ENCODE measurements at regions not wholly inside any gene's neighbourhood (a gene's known extent, or its start where the extent isn't known, plus 50 kb on each side); places are given as distances from the start of the nearest gene placed in this dataset.

DNA sequence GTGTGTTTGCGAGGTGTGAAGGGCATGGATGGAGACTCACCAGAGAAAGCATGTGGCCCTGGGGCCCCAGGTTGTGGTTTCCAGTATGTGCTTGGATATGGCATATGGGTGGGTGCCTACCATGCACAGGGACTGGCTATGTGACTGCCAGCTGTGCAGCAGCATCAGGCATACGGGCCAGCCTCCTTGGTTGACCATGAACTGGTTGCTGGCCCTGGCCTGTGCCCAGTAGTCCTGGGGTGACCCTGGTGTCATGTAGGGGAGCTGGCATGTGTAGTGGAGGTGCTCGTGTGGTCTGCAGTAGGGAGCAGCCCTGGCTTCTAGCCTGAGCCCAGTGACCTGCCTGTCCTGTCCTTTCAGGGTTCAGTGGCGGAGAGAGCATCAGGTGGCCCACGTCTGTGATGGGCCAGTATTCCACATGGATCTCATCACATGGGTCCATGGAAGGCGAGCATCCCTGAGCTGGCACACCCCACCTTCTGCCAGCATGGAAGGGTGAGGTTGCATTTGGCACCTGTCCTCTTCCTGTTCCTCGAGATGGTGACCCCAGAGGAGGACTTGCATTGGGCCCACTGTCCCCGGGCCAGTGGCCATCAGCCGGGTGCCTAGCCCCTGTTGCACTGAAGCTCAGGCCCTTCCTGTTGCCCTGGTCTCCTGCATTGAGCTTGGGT lies 228.9 kb downstream of the SNRPN start:
- DNase-seq, result no peak

DNA sequence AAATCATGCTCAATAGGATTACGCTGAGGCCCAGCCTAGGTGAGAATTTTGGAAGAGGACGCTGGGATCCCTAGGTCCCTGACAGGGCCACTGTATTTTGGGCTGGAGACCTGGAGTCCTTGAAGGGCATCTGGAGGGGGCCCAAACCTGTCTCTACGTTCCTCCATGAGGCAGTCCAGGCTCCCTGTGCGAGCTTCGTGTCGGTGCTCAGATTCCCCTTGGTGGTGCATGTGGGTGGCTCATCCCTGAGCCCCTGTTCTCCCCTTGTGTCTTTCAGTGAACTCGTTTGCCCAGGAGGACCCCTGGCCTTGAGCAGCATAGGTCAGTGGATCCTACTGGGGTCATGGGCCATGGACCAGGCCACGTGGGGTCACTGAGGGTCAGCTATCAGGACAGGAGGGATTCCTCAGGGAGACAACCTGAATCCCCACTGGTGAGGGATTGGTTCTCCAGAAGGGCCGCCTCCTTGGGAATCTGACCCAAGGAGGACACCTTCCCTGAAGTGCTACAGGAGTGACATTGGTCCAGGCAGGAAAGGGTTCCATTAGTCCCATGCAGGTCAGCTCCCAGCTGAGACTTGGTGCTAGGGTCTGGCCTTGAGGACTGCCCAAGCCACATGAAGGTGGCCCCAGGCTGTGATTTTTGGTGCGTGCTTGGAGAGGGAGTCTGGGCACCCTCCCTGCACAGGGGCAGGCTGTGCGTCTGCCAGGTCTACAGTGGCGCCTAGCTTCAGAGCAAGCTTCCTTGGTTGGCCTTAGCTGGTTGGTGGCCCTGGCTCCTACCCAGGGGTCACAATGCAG lies 229.8 kb downstream of the SNRPN start:
- DNase-seq, result no peak

DNA sequence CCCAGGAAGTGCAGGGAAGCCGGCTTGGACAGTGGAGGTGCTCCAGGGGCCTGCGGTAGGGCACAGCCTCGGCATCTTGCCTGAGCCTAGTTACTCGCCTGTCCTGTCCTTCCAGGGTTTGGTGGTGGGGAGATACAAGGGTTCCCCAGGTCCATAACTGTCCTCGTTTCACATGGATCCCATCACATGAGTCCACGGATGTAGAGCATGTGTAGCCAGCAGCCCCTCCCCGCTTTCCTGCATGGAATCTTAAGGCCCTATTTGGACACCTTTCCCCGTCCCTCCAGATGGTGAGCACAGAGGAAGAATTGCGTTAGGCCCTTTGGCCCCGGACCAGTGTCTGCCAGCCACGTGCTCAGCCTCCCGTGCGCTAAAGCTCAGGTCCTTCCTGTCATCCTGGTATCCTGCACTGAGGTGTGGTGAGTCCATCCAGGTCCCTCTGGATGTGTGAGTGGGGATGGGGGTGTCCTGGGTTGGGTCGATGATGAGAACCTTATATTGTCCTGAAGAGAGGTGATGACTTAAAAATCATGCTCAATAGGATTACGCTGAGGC lies 230.4 kb downstream of the SNRPN start:
- no peak for DNase-seq

DNA sequence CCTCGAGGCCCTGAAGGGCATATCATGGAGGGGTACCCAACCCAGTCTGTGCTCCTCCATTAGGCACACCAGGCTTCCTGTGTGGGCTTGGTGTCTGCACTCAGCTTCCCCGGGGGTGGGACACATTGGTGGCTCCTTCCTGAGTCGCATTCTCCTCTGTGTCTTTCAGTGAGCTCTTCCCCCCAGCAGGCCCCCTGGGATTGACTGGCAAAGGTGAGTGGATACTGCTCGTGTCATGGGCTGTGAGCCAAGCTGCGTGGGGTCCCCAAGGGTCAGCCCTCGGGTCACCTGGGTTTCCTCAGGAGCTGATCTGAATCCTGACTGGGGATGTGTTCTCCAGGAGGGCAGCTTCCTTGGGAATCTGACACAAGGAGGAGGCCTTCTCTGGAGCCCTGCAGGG lies 231.0 kb downstream of the SNRPN start:
- DNase-seq, result no peak

DNA sequence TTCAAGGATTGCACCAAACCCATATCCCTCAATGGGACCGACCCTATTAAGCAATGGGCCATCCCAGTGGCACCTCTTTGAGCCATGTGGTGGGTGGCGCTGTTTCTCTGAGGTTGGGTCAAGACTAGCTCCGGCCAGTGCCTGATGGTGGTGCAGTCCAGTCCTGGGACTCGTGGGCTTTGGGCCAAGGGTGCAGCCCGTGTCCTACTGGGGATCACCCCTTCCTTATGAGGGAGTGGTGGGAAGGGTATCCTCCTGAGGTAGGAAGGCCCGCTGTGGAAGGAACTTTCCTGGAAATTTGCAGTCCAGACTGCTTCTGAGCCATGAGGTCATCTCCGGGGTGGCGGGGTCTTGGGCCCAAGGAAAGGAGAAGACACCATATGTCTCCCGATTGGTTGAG lies 231.6 kb downstream of the SNRPN start:
- no peak for DNase-seq

DNA sequence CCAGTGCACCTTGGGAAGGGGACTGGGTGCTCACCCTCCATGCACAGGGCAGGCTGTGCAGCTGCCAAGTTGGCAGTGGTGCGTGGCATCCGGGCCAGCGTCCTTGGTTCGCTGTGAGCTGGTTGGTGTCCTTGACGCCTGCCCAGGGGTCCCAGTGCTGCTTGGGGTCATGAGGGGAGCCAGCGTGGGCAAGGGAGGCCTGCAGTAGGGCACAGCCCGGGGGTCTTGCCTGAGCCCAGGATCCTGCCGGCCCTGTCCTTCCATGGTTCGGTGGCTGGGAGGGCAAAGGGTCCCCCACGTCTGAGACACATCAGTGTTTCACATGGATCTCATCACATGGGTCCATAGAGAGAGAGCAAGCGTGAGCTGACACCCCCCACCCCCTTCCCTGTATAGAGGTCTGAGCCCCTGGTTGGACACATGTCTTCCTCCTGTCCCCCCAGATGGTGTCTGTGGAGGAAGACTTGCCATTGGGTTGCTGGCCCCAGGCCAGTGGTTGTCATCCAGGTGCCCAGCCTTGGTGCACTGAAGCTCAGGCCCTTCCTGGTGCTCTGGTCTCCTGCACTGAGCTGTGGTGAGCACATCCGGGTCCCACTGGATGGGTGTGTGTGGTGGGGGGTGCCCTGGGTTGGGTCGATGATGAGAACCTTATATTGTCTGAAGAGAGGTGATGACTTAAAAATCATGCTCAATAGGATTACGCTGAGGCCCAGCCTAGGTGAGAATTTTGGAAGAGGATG lies 232.3 kb downstream of the SNRPN start:
- DNase-seq, result no peak

DNA sequence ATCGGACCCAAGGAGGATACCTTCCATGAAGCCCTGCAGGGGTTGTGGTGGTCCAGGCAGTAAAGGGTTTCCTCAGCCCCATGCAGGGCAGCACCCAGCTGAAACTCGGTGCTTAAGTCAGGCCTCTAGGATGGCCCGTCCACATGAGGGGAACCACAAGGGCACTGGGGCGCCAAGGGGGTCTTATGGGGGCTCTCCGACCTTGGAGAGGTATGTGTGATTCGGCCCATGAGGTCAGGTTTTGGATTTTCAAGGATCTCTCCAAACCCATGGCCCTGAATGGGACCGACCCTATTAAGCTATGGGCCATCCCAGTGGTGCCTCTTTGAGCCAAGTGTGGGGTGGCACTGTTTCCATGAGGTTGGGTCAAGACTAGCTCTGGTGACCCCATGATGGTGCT lies 233.3 kb downstream of the SNRPN start:
- no peak for DNase-seq

DNA sequence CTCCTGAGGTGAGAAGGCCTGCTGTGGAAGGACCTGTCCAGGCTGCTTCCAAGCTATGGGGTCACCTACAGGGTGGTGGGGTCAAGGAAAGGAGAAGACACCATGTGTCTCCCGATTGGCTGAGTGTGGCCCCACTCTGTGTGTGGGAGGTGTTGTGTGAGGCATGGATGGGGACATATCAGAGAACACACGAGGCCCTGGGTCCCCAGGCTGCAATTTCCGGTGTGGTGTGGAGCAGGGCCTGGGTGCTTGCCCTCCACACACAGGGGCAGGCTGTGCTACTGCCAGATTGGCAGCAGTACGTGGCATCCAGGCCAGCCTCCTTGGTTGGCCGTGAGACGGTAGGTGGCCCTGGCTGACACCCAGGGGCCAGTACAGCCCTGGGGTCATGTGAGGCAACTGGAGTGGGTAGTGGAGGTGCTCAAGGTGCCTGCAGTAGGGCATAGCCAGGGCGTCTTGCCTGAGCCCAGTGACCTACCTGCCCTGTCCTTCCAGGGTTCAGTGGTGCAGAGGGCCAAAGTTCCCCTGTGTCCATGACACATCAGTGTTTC lies 233.8 kb downstream of the SNRPN start:
- no peak for DNase-seq

DNA sequence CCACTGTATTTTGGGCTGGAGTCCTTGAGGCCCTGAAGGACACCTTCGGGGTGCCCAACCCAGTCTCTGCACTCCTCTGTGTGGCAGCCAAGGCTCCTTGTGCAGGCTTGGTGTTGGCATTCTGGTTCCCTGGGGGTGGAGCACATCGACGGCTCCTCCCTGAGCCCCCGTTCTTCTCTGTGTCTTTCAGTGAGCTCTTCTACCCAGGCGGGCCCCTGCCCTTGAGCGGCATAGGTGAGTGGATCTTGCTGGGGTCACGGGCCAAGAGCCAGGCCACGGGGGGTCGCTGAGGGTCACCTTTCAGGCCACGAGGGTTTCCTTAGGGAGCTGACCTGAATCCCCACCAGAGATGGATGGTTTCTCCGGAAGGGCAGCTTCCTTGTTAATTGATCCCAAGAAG lies 234.8 kb downstream of the SNRPN start:
- no peak for DNase-seq

DNA sequence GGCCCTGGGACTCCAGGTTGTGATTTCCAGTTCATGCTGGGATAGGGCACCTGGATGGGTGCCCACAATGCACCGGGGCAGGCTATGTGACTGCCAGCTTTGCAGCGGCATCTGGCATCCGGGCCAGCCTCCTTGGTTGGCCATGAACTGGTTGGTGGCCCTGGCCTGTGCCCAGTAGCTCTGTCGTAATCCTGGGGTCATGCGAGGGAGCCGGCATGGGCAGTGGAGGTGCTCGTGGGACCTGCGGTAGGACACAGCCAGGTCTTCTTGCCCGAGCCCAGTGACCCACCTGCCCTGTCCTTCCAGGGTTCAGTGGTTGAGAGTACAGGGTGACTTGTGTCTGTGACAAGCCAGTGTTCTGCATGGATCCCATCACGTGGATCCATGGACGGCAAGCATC lies 237.9 kb downstream of the SNRPN start:
- DNase-seq, result no peak

DNA sequence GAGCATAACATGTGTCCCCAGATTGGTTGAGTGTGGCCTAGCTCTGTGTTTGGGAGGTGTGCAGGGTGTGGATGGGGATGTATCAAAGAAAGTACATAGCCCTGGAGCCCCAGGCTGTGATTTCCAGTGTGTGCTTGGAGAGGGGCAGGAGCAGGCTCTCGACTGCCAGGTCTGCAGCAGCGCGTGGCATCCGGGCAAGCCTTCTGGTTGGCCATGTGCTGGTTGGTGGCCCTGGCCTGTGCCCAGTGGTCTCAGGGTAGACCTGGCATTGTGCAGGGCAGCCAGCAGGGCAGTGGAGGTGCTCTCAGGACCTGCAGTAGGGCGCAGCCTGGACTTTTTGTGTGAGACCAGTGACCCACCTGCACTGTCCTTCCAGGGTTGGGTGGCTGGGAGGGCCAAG lies 231.5 kb downstream of the UBE3A start:
- no peak for DNase-seq

DNA sequence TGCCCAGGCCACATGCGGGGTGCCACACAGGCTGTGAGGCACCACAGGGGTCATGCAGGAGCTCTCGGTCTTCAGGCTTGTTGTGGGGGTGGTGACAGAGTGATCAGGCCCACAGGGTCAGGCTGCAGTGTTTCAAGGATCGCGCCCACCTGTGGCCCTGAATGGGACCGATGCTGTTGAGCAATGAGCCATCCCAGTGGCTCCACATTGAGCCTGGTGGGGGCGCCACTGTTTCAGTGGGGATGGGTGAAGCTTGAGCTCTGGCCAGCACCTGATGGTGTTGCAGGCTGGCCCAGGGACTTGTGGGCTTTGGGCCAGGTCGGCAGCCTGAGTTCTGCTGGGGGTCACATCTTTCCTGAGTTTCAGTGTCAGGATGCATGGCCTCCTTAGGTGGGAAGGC lies 230.1 kb downstream of the UBE3A start:
- no peak for DNase-seq

DNA sequence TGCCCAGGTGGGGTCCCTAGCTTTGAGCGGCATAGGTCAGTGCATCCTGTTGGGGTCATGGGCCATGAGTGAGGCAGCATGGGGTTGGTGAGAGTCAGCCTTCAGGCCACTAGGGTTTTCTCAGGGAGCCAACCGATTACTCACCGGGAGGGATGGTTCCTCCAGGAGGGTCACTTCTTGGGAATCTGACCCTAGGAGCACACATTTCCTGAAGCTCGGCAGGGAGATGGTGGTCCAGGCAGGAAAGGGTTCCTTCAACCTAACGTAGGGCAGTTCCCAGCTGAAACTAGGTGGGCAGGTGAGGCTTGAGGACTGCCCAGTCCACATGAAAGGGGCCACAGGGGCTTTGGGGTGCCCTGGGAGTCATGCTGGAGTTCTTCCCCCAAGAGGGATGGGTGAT lies 218.0 kb downstream of the UBE3A start:
- DNase-seq, result no peak

DNA sequence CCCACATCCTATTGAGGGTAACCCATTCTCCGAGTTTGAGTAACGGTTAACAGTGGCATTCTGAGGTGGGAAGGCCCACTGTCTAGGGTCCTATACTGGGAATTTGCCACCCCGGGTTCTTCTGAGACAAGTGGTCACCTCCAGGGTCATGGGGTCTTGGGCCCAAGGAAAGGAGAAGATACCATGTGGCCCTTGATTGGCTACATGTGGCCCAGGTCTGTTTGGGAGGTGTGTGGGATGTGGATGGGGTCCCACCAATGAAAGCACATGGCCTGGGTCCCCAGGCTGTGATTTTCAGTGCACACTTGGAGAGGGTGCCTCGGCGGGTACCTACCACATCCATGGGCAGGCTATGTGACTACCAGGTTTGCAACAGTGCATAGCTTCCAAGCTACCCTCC lies 214.4 kb downstream of the UBE3A start:
- DNase-seq, result no peak

DNA sequence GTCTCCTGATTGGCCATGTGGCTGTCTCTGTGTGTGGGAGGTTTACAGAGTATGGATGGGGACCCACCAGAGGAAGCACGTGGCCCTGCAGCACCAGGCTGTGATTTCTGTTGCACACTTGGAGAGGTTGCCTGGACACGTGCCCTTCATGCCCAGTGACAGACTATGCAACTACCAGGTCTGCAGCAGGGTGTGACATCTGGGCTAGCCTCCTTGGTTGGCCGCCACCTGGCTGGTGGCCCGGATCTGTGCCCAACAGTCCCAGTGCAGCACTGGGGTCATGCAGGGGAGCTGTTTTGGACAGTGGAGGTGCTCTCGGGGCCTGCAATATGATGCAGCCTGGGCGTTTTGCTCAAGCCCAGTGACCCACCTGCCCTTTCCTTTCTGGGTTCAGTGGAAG lies 212.5 kb downstream of the UBE3A start:
- DNase-seq, result no peak

DNA sequence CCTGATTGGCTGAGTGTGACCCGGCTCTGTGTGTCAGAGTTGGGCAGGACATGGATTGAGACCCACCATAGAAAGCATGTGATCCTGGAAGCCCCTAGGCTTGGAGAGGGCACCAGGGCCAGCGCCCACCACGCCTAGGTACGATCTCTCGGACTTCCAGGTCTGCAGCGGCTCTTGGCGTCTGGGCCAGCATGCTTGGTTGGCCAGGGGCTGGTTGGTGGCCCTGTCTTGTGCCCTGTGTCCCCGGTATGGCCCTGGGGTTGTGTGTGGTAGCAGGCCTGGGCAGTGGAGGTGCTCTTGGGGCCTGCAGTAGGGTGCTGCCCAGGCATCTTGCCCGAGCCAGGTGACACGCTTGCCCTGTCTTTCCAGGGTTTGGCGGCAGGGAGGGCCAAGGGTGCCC lies 210.6 kb downstream of the UBE3A start:
- DNase-seq, result no peak

DNA sequence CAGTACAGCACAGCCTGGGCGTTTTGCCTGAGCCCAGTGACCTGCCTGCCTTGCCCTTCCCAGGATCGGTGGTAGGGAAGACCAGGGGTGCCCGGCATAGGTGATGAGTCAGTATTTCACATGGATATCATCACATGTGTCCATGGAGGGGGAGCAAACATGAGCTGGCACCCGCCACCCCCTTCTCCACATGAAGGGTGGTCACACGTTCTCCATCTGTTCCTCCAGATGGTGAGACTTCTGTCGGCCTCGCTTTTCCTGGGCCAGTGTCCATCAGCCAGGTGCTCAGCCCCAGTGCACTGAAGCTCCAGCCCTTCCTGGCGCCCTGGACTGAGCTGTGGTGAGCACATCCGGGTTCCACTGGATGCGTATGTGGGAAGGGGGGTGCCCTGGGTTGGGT lies 208.4 kb downstream of the UBE3A start:
- DNase-seq, result no peak

DNA sequence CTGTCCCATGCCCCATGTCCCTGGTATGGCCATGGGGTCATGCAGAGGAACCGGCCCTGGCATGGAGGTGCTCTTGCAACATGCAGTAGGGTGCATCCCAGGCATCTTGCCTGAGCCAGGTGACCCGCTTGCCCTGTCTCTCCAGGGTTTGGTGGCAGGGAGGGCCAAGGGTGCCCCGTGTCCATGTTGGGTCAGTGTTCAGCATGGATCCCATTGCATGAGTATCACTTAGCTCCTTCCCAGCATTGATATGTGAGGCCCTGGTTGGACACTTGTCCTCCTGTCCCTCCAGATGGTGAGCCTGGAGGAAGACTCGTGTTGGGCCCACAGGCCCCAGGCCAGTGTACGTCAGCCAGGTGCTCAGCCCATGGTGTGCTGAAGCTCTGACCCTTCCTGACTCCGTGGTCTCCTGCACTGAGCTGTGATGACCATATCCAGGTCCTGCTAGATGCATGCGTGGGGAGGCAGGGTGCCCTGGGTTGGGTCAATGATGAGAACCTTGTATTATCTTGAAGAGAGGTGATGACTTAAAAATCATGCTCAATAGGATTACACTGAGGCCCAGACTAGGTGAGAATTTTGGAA lies 205.0 kb downstream of the UBE3A start:
- no peak for DNase-seq

DNA sequence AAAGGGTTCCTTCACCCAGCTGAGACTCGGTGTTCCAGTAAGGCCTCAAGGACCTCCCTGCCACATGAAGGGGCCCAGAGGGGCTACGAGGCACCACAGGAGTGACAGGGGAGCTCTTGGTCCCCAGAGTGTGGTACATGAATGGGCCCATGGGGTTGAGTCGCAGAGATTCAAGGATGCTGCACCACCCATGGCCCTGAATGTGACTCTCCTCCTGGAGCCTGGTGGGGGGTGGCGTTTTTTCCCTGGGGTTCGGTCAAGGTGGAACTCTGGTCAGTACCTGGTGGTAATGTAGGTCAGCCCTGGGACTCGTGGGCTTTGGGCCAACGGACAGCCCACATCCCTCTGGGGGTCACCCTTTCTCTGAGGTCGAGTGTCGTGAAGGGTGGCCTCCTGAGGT lies 204.0 kb downstream of the UBE3A start:
- no peak for DNase-seq

DNA sequence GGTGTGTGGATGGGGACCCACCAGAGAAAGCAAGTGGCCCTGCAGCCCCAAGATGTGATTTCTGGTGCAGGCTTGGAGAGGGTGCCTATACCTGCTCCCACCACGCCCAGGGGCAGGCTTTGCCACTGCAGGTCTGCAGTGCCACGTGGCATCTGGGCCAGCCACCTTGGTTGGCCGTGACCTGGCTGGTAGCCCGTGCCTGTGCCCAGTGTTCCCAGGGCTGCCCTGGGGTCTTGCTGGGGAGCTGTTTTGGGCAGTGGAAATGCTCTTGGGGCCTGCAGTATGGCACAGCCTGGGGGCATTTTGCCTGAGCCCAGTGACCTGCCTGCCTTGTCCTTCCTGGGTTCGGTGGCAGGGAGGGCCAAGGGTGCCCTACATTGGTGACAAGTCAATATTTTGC lies 203.4 kb downstream of the UBE3A start:
- no peak for DNase-seq

DNA sequence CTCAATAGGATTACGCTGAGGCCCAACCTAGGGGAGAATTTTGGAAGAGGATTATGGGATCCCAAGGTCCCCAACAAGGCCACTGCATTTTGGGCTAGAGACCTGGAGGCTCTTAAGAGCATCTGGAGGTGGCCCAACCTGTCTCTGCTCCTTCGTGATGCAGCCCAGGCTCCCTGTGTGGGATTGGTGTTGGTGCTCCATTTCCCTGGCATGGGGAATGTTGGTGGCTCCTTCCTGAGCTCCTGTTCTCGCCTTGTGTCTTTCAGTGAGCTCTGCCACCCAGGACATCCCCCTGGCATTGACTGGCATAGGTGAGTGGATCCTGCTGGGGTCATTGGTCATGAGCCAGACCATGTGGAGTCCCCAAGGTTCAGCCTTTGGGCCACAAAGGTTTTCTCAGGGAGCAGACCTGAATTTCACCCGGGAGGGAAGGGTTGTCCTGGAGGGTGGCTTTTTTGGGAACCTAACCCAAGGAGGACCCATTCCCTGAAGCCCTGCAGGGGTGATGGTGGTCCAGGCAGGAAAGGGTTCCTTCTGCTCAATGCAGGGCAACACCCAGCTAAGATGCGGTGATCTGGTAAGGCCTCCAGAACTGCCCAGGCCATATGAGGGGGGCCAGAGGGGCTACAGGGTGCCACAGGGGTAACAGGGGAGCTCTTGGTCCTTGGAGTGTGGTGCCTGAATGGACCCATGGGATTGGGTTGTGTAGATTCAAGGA lies 202.5 kb downstream of the UBE3A start:
- no peak for DNase-seq

DNA sequence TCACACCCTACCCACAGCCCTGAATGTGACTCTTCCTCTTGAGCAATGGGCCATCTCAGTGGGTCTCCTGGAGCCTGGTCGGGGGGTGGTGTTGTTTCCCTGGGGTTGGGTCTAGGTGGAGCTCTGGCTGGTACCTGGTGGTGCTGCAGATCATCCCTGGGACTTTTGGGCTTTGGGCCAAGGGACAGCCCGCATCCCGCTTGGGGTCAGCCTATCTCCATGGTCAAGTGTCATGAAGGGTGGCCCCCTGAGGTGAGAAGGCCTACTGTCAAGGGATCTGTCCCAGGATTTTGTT lies 202.0 kb downstream of the UBE3A start:
- DNase-seq, result no peak
